HepG2 (cell line): ENCODE measurements at regions not wholly inside any gene's neighbourhood (a gene's known extent, or its start where the extent isn't known, plus 50 kb on each side); places are given as distances from the start of the nearest gene placed in this dataset.

Experiments used
- AGO2 ChIP-seq: fragments of 200-400 bp; formaldehyde crosslinking; optimal IDR thresholded peaks from 2 replicates; pipeline ENCODE3; 2017; ENCODE audit warnings: mild to moderate bottlenecking, low read depth, low read length, moderate library complexity
- CCAR2 ChIP-seq: fragments of 200-400 bp; formaldehyde crosslinking; optimal IDR thresholded peaks from 2 replicates; pipeline ENCODE3; 2018; ENCODE audit warnings: low read depth, mild to moderate bottlenecking, low read length, moderate library complexity
- FIP1L1 ChIP-seq: fragments of 200-400 bp; formaldehyde crosslinking; IDR thresholded peaks from 2 replicates; pipeline ENCODE4 v1.6.1; 2018; ENCODE audit warnings: low read depth, mild to moderate bottlenecking, low read length, moderate library complexity, borderline replicate concordance; ENCODE audit not compliant: insufficient read depth
- FOSL1 ChIP-seq: sonication (generic); formaldehyde crosslinking; IDR thresholded peaks from 2 replicates; pipeline ENCODE4 v1.9.0; 2021; ENCODE audit warnings: missing genetic modification reagents, borderline replicate concordance
- HNF4A ChIP-seq: sonication (generic); formaldehyde crosslinking; IDR thresholded peaks from 2 replicates; pipeline ENCODE4 v1.4.0; 2020; ENCODE audit warnings: missing genetic modification reagents
- HNRNPLL ChIP-seq: fragments of 200-400 bp; formaldehyde crosslinking; IDR thresholded peaks from 2 replicates; pipeline ENCODE4 v1.6.1; 2017; ENCODE audit warnings: mild to moderate bottlenecking, low read depth, low read length; ENCODE audit not compliant: poor library complexity, severe bottlenecking
- HOXA3 ChIP-seq: sonication (generic); formaldehyde crosslinking; IDR thresholded peaks from 2 replicates; pipeline ENCODE4 v1.5.0; 2020; ENCODE audit warnings: missing genetic modification reagents
- NCOR1 ChIP-seq: fragments of 200-600 bp; sonication (generic); IDR thresholded peaks from 2 replicates; pipeline ENCODE4 v1.7.0; 2017; ENCODE audit warnings: antibody characterized with exemption, low read length, borderline replicate concordance
- NFATC3 ChIP-seq: sonication (generic); formaldehyde crosslinking; IDR thresholded peaks from 2 replicates; pipeline ENCODE4 v1.5.1; 2020; ENCODE audit warnings: mild to moderate bottlenecking, missing genetic modification reagents
- NFKB2 ChIP-seq: sonication (generic); formaldehyde crosslinking; IDR thresholded peaks from 2 replicates; pipeline ENCODE4 v1.4.0; 2020; ENCODE audit warnings: missing genetic modification reagents, borderline replicate concordance
- NR2F1 ChIP-seq, 2 experiments: fragments of 450-650 bp in 1 of 2; formaldehyde crosslinking in 1 of 2; IDR thresholded peaks; 2 replicates each; pipeline versions ENCODE4 v1.5.0 to v1.6.1; 2016 to 2020; ENCODE audit warnings: mild to moderate bottlenecking in 1 of 2, missing compliant biosample characterization in 1 of 2, missing genetic modification reagents in 1 of 2, moderate library complexity in 1 of 2
- PHF8 ChIP-seq: sonication (generic); formaldehyde crosslinking; IDR thresholded peaks from 2 replicates; pipeline ENCODE4 v1.5.0; 2020; ENCODE audit warnings: missing genetic modification reagents
- TBX3 ChIP-seq: fragments of 450-650 bp; IDR thresholded peaks from 2 replicates; pipeline ENCODE4 v1.6.1; 2017; ENCODE audit warnings: antibody characterized with exemption, mild to moderate bottlenecking, inconsistent platforms, borderline replicate concordance
- TCF7 ChIP-seq: sonication (generic); IDR thresholded peaks from 2 replicates; pipeline ENCODE4 v1.6.1; 2016; ENCODE audit warnings: antibody characterized with exemption, low read depth
- ZFP36L1 ChIP-seq: sonication (generic); formaldehyde crosslinking; IDR thresholded peaks from 2 replicates; pipeline ENCODE4 v1.8.0; 2022; ENCODE audit warnings: mild to moderate bottlenecking, missing genetic modification reagents, moderate library complexity
- ZNF563 ChIP-seq: sonication (generic); formaldehyde crosslinking; IDR thresholded peaks from 2 replicates; pipeline ENCODE4 v1.8.0; 2022; ENCODE audit warnings: mild to moderate bottlenecking, moderate library complexity, missing genetic modification reagents
- ZNF841 ChIP-seq: sonication (generic); formaldehyde crosslinking; IDR thresholded peaks from 2 replicates; pipeline ENCODE4 v1.8.1; 2023; ENCODE audit warnings: missing genetic modification reagents, borderline replicate concordance
- TF ChIP-seq, protein P1 (sequence below): sonication (generic); formaldehyde crosslinking; IDR thresholded peaks from 2 replicates; pipeline ENCODE4 v1.5.1; 2020; ENCODE audit warnings: missing genetic modification reagents, mild to moderate bottlenecking, borderline replicate concordance
- TF ChIP-seq, protein P2 (sequence below): sonication (generic); formaldehyde crosslinking; IDR thresholded peaks from 2 replicates; pipeline ENCODE4 v1.4.0; 2020; ENCODE audit warnings: missing genetic modification reagents

DNA sequence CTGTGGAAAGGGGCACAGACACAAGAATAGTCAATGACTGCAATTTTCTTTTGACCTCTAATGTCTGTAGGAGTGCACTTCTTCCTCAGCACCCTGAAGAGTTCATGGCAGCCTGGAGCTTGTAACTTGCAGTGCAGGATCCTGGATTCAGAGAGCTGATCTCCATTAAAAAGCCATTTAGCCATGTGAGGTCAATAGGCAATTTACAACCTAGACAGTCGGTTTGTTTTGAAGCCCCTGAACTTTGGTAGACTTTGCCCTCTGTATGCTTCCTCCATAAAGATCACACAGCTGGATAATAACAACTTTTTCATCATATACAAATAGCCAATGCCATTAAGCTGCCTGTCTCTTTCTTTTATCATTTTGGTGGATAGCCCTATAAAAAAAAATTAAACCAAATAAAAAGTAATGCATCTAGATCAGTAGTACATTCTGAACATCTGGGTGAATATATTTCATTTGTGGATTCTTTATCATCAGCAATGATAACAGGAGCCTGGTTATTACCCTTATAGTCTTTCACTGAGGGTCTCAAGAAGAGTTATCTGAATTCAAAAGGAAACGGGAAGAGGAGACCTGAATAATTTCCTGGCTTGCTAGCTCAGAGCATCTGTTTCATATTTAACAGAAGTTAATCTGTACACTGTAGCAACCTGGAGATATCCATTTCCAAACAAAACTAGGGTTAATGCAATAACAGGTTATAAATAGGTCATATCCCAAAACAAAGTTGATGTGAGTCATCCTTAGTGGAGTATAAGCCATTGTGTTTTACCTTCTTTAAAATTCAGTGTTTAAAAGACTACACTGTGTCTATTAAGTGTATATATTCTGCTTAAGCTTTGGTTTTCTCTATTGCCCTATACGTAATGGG lies 193.8 kb upstream of the ACTBL2 start (continued):
- TF ChIP-seq HNF4A (CRISPR knock-in tag), result peak; percentile 63
- no peak for TF ChIP-seq ZFP36L1 (CRISPR knock-in tag)
- TF ChIP-seq, protein P1, sequence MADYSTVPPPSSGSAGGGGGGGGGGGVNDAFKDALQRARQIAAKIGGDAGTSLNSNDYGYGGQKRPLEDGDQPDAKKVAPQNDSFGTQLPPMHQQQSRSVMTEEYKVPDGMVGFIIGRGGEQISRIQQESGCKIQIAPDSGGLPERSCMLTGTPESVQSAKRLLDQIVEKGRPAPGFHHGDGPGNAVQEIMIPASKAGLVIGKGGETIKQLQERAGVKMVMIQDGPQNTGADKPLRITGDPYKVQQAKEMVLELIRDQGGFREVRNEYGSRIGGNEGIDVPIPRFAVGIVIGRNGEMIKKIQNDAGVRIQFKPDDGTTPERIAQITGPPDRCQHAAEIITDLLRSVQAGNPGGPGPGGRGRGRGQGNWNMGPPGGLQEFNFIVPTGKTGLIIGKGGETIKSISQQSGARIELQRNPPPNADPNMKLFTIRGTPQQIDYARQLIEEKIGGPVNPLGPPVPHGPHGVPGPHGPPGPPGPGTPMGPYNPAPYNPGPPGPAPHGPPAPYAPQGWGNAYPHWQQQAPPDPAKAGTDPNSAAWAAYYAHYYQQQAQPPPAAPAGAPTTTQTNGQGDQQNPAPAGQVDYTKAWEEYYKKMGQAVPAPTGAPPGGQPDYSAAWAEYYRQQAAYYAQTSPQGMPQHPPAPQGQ (CRISPR knock-in tag), result no peak
- TF ChIP-seq, protein P2, sequence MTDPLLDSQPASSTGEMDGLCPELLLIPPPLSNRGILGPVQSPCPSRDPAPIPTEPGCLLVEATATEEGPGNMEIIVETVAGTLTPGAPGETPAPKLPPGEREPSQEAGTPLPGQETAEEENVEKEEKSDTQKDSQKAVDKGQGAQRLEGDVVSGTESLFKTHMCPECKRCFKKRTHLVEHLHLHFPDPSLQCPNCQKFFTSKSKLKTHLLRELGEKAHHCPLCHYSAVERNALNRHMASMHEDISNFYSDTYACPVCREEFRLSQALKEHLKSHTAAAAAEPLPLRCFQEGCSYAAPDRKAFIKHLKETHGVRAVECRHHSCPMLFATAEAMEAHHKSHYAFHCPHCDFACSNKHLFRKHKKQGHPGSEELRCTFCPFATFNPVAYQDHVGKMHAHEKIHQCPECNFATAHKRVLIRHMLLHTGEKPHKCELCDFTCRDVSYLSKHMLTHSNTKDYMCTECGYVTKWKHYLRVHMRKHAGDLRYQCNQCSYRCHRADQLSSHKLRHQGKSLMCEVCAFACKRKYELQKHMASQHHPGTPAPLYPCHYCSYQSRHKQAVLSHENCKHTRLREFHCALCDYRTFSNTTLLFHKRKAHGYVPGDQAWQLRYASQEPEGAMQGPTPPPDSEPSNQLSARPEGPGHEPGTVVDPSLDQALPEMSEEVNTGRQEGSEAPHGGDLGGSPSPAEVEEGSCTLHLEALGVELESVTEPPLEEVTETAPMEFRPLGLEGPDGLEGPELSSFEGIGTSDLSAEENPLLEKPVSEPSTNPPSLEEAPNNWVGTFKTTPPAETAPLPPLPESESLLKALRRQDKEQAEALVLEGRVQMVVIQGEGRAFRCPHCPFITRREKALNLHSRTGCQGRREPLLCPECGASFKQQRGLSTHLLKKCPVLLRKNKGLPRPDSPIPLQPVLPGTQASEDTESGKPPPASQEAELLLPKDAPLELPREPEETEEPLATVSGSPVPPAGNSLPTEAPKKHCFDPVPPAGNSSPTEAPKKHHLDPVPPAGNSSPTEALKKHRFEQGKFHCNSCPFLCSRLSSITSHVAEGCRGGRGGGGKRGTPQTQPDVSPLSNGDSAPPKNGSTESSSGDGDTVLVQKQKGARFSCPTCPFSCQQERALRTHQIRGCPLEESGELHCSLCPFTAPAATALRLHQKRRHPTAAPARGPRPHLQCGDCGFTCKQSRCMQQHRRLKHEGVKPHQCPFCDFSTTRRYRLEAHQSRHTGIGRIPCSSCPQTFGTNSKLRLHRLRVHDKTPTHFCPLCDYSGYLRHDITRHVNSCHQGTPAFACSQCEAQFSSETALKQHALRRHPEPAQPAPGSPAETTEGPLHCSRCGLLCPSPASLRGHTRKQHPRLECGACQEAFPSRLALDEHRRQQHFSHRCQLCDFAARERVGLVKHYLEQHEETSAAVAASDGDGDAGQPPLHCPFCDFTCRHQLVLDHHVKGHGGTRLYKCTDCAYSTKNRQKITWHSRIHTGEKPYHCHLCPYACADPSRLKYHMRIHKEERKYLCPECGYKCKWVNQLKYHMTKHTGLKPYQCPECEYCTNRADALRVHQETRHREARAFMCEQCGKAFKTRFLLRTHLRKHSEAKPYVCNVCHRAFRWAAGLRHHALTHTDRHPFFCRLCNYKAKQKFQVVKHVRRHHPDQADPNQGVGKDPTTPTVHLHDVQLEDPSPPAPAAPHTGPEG, result no peak
- TF ChIP-seq NFKB2, result no peak
- TF ChIP-seq NFATC3, result no peak
- no peak for TF ChIP-seq PHF8 (CRISPR knock-in tag)
- peak; percentile 47; the same call in 1 of the 2 replicates for TF ChIP-seq TCF7
- no peak for TF ChIP-seq HOXA3 (CRISPR knock-in tag)
- TF ChIP-seq ZNF563 (CRISPR knock-in tag), result no peak
- no peak for TF ChIP-seq HNRNPLL
- TF ChIP-seq NCOR1, result peak; percentile 49; the same call in 1 of the 2 replicates
- TF ChIP-seq TBX3, result no peak
- TF ChIP-seq FOSL1 (CRISPR knock-in tag), result no peak
- TF ChIP-seq NR2F1 (CRISPR knock-in tag; IDR thresholded peaks at IDR 0.05), result no peak
- no peak for TF ChIP-seq CCAR2
- no peak for TF ChIP-seq AGO2
- no peak for TF ChIP-seq FIP1L1
- TF ChIP-seq ZNF841 (CRISPR knock-in tag), result no peak
